K562 (cell line): ENCODE measurements at regions not wholly inside any gene's neighbourhood (a gene's known extent, or its start where the extent isn't known, plus 50 kb on each side); places are given as distances from the start of the nearest gene placed in this dataset.

Experiments
- ATAC-seq: fragments of 200-7000 bp; cut with Tn5 transposase; 3 replicates; pipeline ENCODE4 v1.9.1; 2020; ENCODE audit warnings: moderate library complexity
- BruUV-seq: library from RNA; stranded (reverse); fragments of 400-500 nt; replicated peaks from 2 replicates; lab custom pipeline; 2021; lab: Mats Ljungman, UMichigan
- CTCF ChIA-PET: fragments of 300-600 bp; formaldehyde crosslinking; extraction: SDS; loops from one replicate; lab custom pipeline; 2021; ENCODE audit warnings: low intra/inter-chr PET ratio; lab: Yijun Ruan, JAX
- POLR2A ChIA-PET: fragments of 300-600, 350-650 bp; sonication (Branson Sonifier 250); formaldehyde crosslinking; extraction: SDS; loops from one replicate; lab custom pipeline; 2021; ENCODE audit warnings: antibody characterized with exemption, inconsistent platforms; lab: Yijun Ruan, JAX
- DNase-seq, 4 experiments: peaks; one replicate each; pipeline versions ENCODE4 v3.0.0 to v3.0.0-alpha.2; 2011 to 2018; ENCODE audit warnings: low spot score in 3 of 4, mixed read lengths in 3 of 4; ENCODE audit errors: extremely low read depth in 1 of 4
- FAIRE-seq: peaks from 2 replicates; lab custom pipeline; 2011; peaks lifted over from hg19 to GRCh38; lab: Jason Lieb, UNC
- H2AFZ ChIP-seq: 2 replicates; pipeline ENCODE4 v1.6.0; 2011; ENCODE audit warnings: low read depth, low read length, control low read depth, inconsistent platforms
- H3K27ac ChIP-seq: fragments of 200-600 bp; 3 replicates; pipeline ENCODE4 v1.8.0; 2011; ENCODE audit warnings: low read depth, mild to moderate bottlenecking, control low read depth, inconsistent platforms, low read length, moderate library complexity, mixed read lengths; ENCODE audit errors: extremely low read depth
- H3K27me3 ChIP-seq, 2 experiments: fragments of 300-600 bp in 1 of 2; 2 replicates in 1 of 2; 3 replicates in 1 of 2; pipeline versions ENCODE4 v1.6.0 to v1.8.0; 2011; ENCODE audit warnings: inconsistent platforms in 2 of 2, low read length in 2 of 2, mild to moderate bottlenecking in 1 of 2, mixed read lengths in 1 of 2, moderate library complexity in 1 of 2; ENCODE audit not compliant: control insufficient read depth in 2 of 2, insufficient read depth in 2 of 2
- H3K36me3 ChIP-seq: fragments of 300-600 bp; 3 replicates; pipeline ENCODE4 v1.8.0; 2011; ENCODE audit warnings: mild to moderate bottlenecking, low read length, inconsistent platforms; ENCODE audit not compliant: control insufficient read depth, insufficient read depth
- H3K4me1 ChIP-seq, 2 experiments: fragments of 200-600 bp in 1 of 2; replicated peaks in 1 of 2; 2 replicates in 1 of 2; 3 replicates in 1 of 2; pipeline versions ENCODE4 v1.5.1 to v1.8.0; 2011; ENCODE audit warnings: inconsistent platforms in 2 of 2, low read length in 2 of 2, mild to moderate bottlenecking in 1 of 2, mixed read lengths in 1 of 2, moderate library complexity in 1 of 2; ENCODE audit not compliant: control insufficient read depth in 2 of 2, insufficient read depth in 2 of 2
- H3K4me2 ChIP-seq: 2 replicates; pipeline ENCODE4 v1.6.1; 2011; ENCODE audit warnings: low read length, control low read depth, inconsistent platforms, mixed read lengths; ENCODE audit not compliant: insufficient read depth
- H3K4me3 ChIP-seq: fragments of 200-600 bp; sonication (generic), shearing (Covaris generic); 2 replicates; pipeline ENCODE4 v1.5.1; 2016; ENCODE audit warnings: control low read depth, inconsistent platforms
- H3K79me2 ChIP-seq: fragments of 200-600 bp; 3 replicates; pipeline ENCODE4 v1.8.0; 2011; ENCODE audit warnings: low read length, inconsistent platforms; ENCODE audit not compliant: control insufficient read depth, insufficient read depth
- H3K9ac ChIP-seq, 2 experiments: 2 replicates each; pipeline versions ENCODE4 v1.6.0 to v1.6.1; 2011; ENCODE audit warnings: low read depth in 2 of 2, low read length in 2 of 2, control low read depth in 1 of 2, inconsistent platforms in 1 of 2, mild to moderate bottlenecking in 1 of 2, mixed read lengths in 1 of 2; ENCODE audit not compliant: insufficient read depth in 1 of 2
- H3K9me1 ChIP-seq: one replicate; pipeline ENCODE4 v1.6.0; 2011; ENCODE audit warnings: inconsistent platforms, mild to moderate bottlenecking, low read length, moderate library complexity; ENCODE audit not compliant: control insufficient read depth, insufficient read depth
- H3K9me3 ChIP-seq: replicated peaks from 2 replicates; pipeline ENCODE4 v1.5.1; 2011; ENCODE audit warnings: low read depth, low read length, inconsistent platforms; ENCODE audit not compliant: control insufficient read depth, insufficient read depth
- H4K20me1 ChIP-seq: replicated peaks from 2 replicates; pipeline ENCODE4 v1.6.1; 2011; ENCODE audit warnings: low read length, inconsistent platforms, mixed read lengths; ENCODE audit not compliant: control insufficient read depth, insufficient read depth
- CCNT2 ChIP-seq: IDR thresholded peaks from 2 replicates; pipeline ENCODE4 v1.6.1; 2011; ENCODE audit warnings: borderline replicate concordance, low read depth, mild to moderate bottlenecking, moderate library complexity, mixed read lengths, low read length; ENCODE audit not compliant: insufficient read length; ENCODE audit errors: extremely low read depth
- HDGF ChIP-seq: fragments of 450-650 bp; IDR thresholded peaks from 2 replicates; pipeline ENCODE4 v1.6.1; 2016
- KDM1A ChIP-seq, 2 experiments: fragments of 450-650 bp; IDR thresholded peaks; 2 replicates each; pipeline ENCODE4 v1.6.1; 2016; ENCODE audit warnings: mild to moderate bottlenecking in 2 of 2
- MBD2 ChIP-seq: sonication (generic); IDR thresholded peaks from 2 replicates; pipeline ENCODE4 v1.6.1; 2016; ENCODE audit warnings: low read depth, borderline replicate concordance
- NR2C2 ChIP-seq, 2 experiments: fragments of 200-800 bp in 1 of 2; sonication (Bioruptor generic) in 1 of 2; sonication (generic) in 1 of 2; formaldehyde crosslinking in 1 of 2; IDR thresholded peaks; 2 replicates each; pipeline versions ENCODE4 v1.6.1 to v1.8.0; 2016 to 2022; ENCODE audit warnings: mild to moderate bottlenecking in 1 of 2, missing compliant biosample characterization in 1 of 2, missing genetic modification characterization in 1 of 2, missing genetic modification reagents in 1 of 2
- ZNF668 ChIP-seq: fragments of 250-450 bp; sonication (Bioruptor Pico); IDR thresholded peaks from 2 replicates; pipeline ENCODE4 v1.8.0; 2022; ENCODE audit warnings: mild to moderate bottlenecking, inconsistent platforms
- ZNF766 ChIP-seq: fragments of 200-800 bp; sonication (Bioruptor generic); conservative IDR thresholded peaks from 2 replicates; pipeline ENCODE4 v1.6.1; 2016; ENCODE audit warnings: missing genetic modification characterization, missing compliant biosample characterization
- WGBS: fragments of 100-300 bp; shearing (Covaris generic); methylation state at CpG from one replicate; pipeline ENCODE4 v1.1.6; 2016; ENCODE audit warnings: low coverage, mixed read lengths; ENCODE audit not compliant: insufficient coverage; ENCODE audit errors: missing lambda C conversion rate; 5-methylcytosine and 5-hydroxymethylcytosine counted together
- in situ Hi-C: fragments of 300-500 bp; cut with MboI; formaldehyde crosslinking; loops from 4 replicates; pipeline ENCODE4 v1.15.0; 2018; ENCODE audit warnings: inconsistent platforms, mixed read lengths
- intact Hi-C: fragments of 100-400 bp; cut with micrococcal nuclease; formaldehyde crosslinking; loops from 2 replicates; pipeline ENCODE4 v1.14.2; 2022
- TF ChIP-seq, protein P1 (sequence below): fragments of 250-450 bp; sonication (Bioruptor Pico); IDR thresholded peaks from 2 replicates; pipeline ENCODE4 v1.4.0; 2020; ENCODE audit warnings: mild to moderate bottlenecking, moderate library complexity, borderline replicate concordance
- TF ChIP-seq, protein P2 (sequence below): IDR thresholded peaks from 3 replicates; pipeline ENCODE4 v1.6.1; 2011; ENCODE audit warnings: borderline replicate concordance, mild to moderate bottlenecking, moderate library complexity; ENCODE audit not compliant: insufficient read length; ENCODE audit errors: extremely low read depth

DNA sequence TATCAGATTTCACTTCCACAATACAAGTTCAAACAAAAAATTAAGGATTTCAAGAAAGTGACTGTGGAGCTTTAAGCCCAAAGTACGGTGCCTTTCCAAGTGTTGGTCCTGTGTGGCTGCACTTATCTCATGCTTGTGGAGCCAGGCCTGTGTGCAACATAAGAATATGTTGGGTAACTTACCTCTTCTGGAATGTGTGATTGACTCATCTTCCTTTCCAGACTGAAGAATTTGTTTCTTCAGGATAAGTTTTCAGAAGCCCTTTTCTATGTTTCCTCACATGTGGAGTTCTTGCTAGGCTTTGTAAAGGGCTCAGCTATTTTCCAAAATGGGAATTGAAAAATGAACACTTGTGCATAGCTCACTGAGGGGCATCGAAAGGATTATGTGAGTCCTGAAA, 485.1 kb upstream of the PAPPA start:
- intact Hi-C loops, result no loop called here
- no peaks in the 10 kb centered on the region for H3K27me3 ChIP-seq
- BruUV-seq, result no TSS peak
- no peaks in the 10 kb centered on the region for H3K4me1 ChIP-seq
- H3K9me1 ChIP-seq, result no peaks in the 10 kb centered on the region
- in situ Hi-C loops, result no loop called here
- ChIA-PET POLR2A (no interaction called here), CTCF (no interaction called here)
- H3K4me2 ChIP-seq, result no peak overlapping the region
- H3K4me3 ChIP-seq, result no peak overlapping the region
- DNase-seq (no peak), ATAC-seq (no peak), FAIRE-seq (no peak)
- H3K36me3 ChIP-seq, result no peaks in the 10 kb centered on the region
- no peak overlapping the region for H2AFZ ChIP-seq
- no peaks in the 10 kb centered on the region for H3K79me2 ChIP-seq
- H3K27ac ChIP-seq, result no peak overlapping the region
- no peak overlapping the region for H3K9ac ChIP-seq
- H3K9me3 ChIP-seq, result no peaks in the 10 kb centered on the region; the same call in 1 of the 2 replicates
- WGBS, result 0% methylated on average over 2 of the region's 2 CpGs
- H4K20me1 ChIP-seq, result no peaks in the 10 kb centered on the region
- TF ChIP-seq, protein P1, sequence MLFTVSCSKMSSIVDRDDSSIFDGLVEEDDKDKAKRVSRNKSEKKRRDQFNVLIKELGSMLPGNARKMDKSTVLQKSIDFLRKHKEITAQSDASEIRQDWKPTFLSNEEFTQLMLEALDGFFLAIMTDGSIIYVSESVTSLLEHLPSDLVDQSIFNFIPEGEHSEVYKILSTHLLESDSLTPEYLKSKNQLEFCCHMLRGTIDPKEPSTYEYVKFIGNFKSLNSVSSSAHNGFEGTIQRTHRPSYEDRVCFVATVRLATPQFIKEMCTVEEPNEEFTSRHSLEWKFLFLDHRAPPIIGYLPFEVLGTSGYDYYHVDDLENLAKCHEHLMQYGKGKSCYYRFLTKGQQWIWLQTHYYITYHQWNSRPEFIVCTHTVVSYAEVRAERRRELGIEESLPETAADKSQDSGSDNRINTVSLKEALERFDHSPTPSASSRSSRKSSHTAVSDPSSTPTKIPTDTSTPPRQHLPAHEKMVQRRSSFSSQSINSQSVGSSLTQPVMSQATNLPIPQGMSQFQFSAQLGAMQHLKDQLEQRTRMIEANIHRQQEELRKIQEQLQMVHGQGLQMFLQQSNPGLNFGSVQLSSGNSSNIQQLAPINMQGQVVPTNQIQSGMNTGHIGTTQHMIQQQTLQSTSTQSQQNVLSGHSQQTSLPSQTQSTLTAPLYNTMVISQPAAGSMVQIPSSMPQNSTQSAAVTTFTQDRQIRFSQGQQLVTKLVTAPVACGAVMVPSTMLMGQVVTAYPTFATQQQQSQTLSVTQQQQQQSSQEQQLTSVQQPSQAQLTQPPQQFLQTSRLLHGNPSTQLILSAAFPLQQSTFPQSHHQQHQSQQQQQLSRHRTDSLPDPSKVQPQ (CRISPR knock-in tag), result no peak
- TF ChIP-seq HDGF (no peak), CCNT2 (no peak), NR2C2 (CRISPR knock-in tag; IDR thresholded peaks at IDR 0.05) (no peak), NR2C2 (tag; IDR thresholded peaks at IDR 0.05) (no peak), ZNF668 (no peak), KDM1A (IDR thresholded peaks at IDR 0.05) (no peak), ZNF766 (no peak), MBD2 (no peak)
- TF ChIP-seq, protein P2, sequence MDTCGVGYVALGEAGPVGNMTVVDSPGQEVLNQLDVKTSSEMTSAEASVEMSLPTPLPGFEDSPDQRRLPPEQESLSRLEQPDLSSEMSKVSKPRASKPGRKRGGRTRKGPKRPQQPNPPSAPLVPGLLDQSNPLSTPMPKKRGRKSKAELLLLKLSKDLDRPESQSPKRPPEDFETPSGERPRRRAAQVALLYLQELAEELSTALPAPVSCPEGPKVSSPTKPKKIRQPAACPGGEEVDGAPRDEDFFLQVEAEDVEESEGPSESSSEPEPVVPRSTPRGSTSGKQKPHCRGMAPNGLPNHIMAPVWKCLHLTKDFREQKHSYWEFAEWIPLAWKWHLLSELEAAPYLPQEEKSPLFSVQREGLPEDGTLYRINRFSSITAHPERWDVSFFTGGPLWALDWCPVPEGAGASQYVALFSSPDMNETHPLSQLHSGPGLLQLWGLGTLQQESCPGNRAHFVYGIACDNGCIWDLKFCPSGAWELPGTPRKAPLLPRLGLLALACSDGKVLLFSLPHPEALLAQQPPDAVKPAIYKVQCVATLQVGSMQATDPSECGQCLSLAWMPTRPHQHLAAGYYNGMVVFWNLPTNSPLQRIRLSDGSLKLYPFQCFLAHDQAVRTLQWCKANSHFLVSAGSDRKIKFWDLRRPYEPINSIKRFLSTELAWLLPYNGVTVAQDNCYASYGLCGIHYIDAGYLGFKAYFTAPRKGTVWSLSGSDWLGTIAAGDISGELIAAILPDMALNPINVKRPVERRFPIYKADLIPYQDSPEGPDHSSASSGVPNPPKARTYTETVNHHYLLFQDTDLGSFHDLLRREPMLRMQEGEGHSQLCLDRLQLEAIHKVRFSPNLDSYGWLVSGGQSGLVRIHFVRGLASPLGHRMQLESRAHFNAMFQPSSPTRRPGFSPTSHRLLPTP, result no peak
